ENCODE measurements at regions not wholly inside any gene's neighbourhood (a gene's known extent, or its start where the extent isn't known, plus 50 kb on each side); places are given as distances from the start of the nearest gene placed in this dataset.
"Not testable (repeated sequence)": the region's sequence is repeated elsewhere in the genome, so short reads cannot be mapped to it uniquely, and the experiment has no call there.

GRCh38 chr3:177792311-177793030, 595.2 kb upstream of the TBL1XR1 start:
- intact Hi-C loops (cut with DNase I), result no loop called here
- Histone ChIP-seq H3K9me3 (no peaks in the 10 kb centered on the region), H3K27ac (no peak overlapping the region), H3K27me3 (no peaks in the 10 kb centered on the region), H3K4me1 (peaks cover 0 to 5% of the 10 kb centered on the region in 2 donors), H3K4me3 (replicated peaks in 1 of 3) (no peak overlapping the region), H3K36me3 (no peaks in the 10 kb centered on the region)
- TF ChIP-seq CTCF (IDR thresholded peaks at IDR 0.05), result no peak
- no peak for TF ChIP-seq POLR2A (IDR thresholded peaks at IDR 0.05)
- no peak for DNase-seq
- 94 to 95% methylated on average over 6 of the region's 6 CpGs for WGBS, 2 donors

GRCh38 chr3:177793451-177793850, 596.2 kb upstream of the TBL1XR1 start:
- no peak overlapping the region for H3K4me3 ChIP-seq (replicated peaks in 1 of 3)
- no peak overlapping the region for H3K27ac ChIP-seq
- no peak for TF ChIP-seq CTCF (IDR thresholded peaks at IDR 0.05)
- TF ChIP-seq POLR2A (IDR thresholded peaks at IDR 0.05), result no peak
- H3K4me1 ChIP-seq, result peaks cover 0 to 5% of the 10 kb centered on the region in 2 donors
- H3K9me3 ChIP-seq, result no peaks in the 10 kb centered on the region
- 93 to 98% methylated on average over 3 of the region's 3 CpGs for WGBS, 2 donors
- H3K27me3 ChIP-seq, result no peaks in the 10 kb centered on the region
- intact Hi-C loops (cut with DNase I), result no loop called here
- DNase-seq, result no peak
- no peaks in the 10 kb centered on the region for H3K36me3 ChIP-seq

GRCh38 chr3:177795216-177795615, 597.9 kb upstream of the TBL1XR1 start:
- Histone ChIP-seq H3K4me1 (peaks cover 0 to 2% of the 10 kb centered on the region in 2 donors), H3K27ac (no peak overlapping the region), H3K9me3 (no peaks in the 10 kb centered on the region), H3K27me3 (no peaks in the 10 kb centered on the region), H3K4me3 (replicated peaks in 1 of 3) (no peak overlapping the region), H3K36me3 (no peaks in the 10 kb centered on the region)
- no peak for DNase-seq
- 68 to 76% methylated on average over 1 of the region's 1 CpG for WGBS, 2 donors
- TF ChIP-seq POLR2A (IDR thresholded peaks at IDR 0.05) (no peak), CTCF (IDR thresholded peaks at IDR 0.05) (no peak)
- intact Hi-C loops (cut with DNase I), result no loop called here

GRCh38 chr3:177795859-177796258, 598.6 kb upstream of the TBL1XR1 start:
- Histone ChIP-seq H3K4me1 (peaks cover 0 to 7% of the 10 kb centered on the region in 2 donors), H3K9me3 (no peaks in the 10 kb centered on the region)
- TF ChIP-seq POLR2A (IDR thresholded peaks at IDR 0.05), result no peak
- no peak for TF ChIP-seq CTCF (IDR thresholded peaks at IDR 0.05)

GRCh38 chr3:177800147-177800546, 602.9 kb upstream of the TBL1XR1 start:
- WGBS, 2 donors, result 70% methylated on average over 3 of the region's 3 CpGs
- H3K9me3 ChIP-seq; H3K27me3 ChIP-seq; H3K36me3 ChIP-seq; DNase-seq; intact Hi-C loops (cut with DNase I); H3K4me3 ChIP-seq (replicated peaks in 1 of 3): not testable (repeated sequence)
- H3K27ac ChIP-seq, result peak overlapping the region; percentile 11 to 79 (median 77)
- peaks cover 33% of the 10 kb centered on the region in 2 donors for H3K4me1 ChIP-seq

More at GRCh38 chr3:177795859-177796258, 598.6 kb upstream of the TBL1XR1 start:
- H3K27me3 ChIP-seq, result no peaks in the 10 kb centered on the region
- no peak overlapping the region for H3K4me3 ChIP-seq (replicated peaks in 1 of 3)
- H3K36me3 ChIP-seq, result no peaks in the 10 kb centered on the region
- intact Hi-C loops (cut with DNase I), result no loop called here
- no peak for DNase-seq
- no peak overlapping the region for H3K27ac ChIP-seq

All from thyroid gland (tissue), 4 donors.